SK-N-SH (cell line): ENCODE measurements at regions not wholly inside any gene's neighbourhood (a gene's known extent, or its start where the extent isn't known, plus 50 kb on each side); places are given as distances from the start of the nearest gene placed in this dataset.

Experiments used
- CTCF ChIP-seq: fragments of 200-600 bp; sonication (generic); IDR thresholded peaks from 2 replicates; pipeline ENCODE4 v1.6.1; 2017; ENCODE audit warnings: antibody characterized with exemption, mild to moderate bottlenecking, moderate library complexity
- EP300 ChIP-seq, 2 experiments: IDR thresholded peaks; 2 replicates each; pipeline versions ENCODE4 v1.4.0 to v1.6.1; 2012; ENCODE audit warnings: borderline replicate concordance in 1 of 2, low read depth in 1 of 2, low read length in 1 of 2
- EZH2phosphoT487 ChIP-seq: fragments of 200-600 bp; sonication (generic); IDR thresholded peaks from 2 replicates; pipeline ENCODE4 v1.6.1; 2017; ENCODE audit warnings: low read depth, mixed run types, mild to moderate bottlenecking, antibody characterized with exemption, moderate library complexity, borderline replicate concordance
- FOXM1 ChIP-seq: IDR thresholded peaks from 2 replicates; pipeline ENCODE4 v1.4.0; 2012; ENCODE audit warnings: low read depth, mild to moderate bottlenecking
- NFIC ChIP-seq: IDR thresholded peaks from 2 replicates; pipeline ENCODE4 v1.4.0; 2012; ENCODE audit warnings: borderline replicate concordance
- NRF1 ChIP-seq: IDR thresholded peaks from 2 replicates; pipeline ENCODE4 v1.6.1; 2012; ENCODE audit warnings: low read depth, mild to moderate bottlenecking, low read length
- RFX5 ChIP-seq: IDR thresholded peaks from 2 replicates; pipeline ENCODE4 v1.6.1; 2012; ENCODE audit warnings: mild to moderate bottlenecking, improper control_type of control experiment, low read length
- RXRA ChIP-seq: IDR thresholded peaks from 2 replicates; pipeline ENCODE4 v1.4.0; 2012; ENCODE audit warnings: low read depth, mild to moderate bottlenecking, borderline replicate concordance
- TEAD4 ChIP-seq: IDR thresholded peaks from 2 replicates; pipeline ENCODE4 v1.4.0; 2012; ENCODE audit warnings: mild to moderate bottlenecking, borderline replicate concordance; ENCODE audit not compliant: insufficient read depth

GRCh38 chr2:120989512-120990441, 254.1 kb downstream of the GLI2 start:
- no peak for TF ChIP-seq CTCF
- no peak for TF ChIP-seq NRF1
- no peak for TF ChIP-seq NFIC
- TF ChIP-seq EZH2phosphoT487 = no peak
- TF ChIP-seq RFX5 = no peak
- no peak for TF ChIP-seq RXRA
- no peak for TF ChIP-seq EP300 (IDR thresholded peaks at IDR 0.05; ENCODE audit: borderline replicate concordance in 1 of 2, low read depth in 1 of 2, low read length in 1 of 2)
- no peak for TF ChIP-seq TEAD4
- no peak for TF ChIP-seq FOXM1
